ENCODE measurements at regions not wholly inside any gene's neighbourhood (a gene's known extent, or its start where the extent isn't known, plus 50 kb on each side); places are given as distances from the start of the nearest gene placed in this dataset.

DNA sequence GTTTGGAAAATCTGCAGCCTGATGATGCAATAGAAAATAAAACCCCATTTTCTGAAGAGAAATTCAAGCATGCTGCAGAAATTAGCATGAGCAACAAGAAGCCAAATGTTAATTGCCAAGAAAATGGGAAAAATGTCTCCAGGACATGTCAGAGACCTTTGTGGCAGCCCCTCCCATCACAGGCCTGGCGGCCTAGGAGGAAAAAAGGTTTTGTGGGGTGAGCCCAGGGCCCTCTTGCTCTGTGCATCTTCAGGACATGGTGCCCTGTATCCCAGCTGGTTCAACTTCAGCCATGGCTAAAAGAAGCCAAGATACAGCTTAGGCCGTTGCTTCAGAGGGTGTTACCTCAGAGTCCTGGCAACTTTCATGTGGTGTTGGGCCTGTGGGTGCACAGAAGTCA, 775.5 kb upstream of the SEL1L start:
- Histone ChIP-seq H3K9ac (ENCODE audit: low read length in 2 of 2) (no peak overlapping the region), H3K4me3 (ENCODE audit: low read length in 2 of 2) (no peak overlapping the region), H3K27me3 (ENCODE audit: control insufficient read depth in 1 of 2, insufficient read depth in 2 of 2, low read length in 2 of 2) (no peaks in the 10 kb centered on the region), H3K36me3 (ENCODE audit: control insufficient read depth in 2 of 2, insufficient read depth in 2 of 2, low read length in 2 of 2) (no peaks in the 10 kb centered on the region), H3K4me1 (ENCODE audit: control insufficient read depth, insufficient read depth, low read length) (no peaks in the 10 kb centered on the region), H3K27ac (ENCODE audit: low read length) (no peak overlapping the region), H3K9me3 (ENCODE audit: control insufficient read depth in 2 of 2, low read length in 2 of 2) (no peaks in the 10 kb centered on the region)

DNA sequence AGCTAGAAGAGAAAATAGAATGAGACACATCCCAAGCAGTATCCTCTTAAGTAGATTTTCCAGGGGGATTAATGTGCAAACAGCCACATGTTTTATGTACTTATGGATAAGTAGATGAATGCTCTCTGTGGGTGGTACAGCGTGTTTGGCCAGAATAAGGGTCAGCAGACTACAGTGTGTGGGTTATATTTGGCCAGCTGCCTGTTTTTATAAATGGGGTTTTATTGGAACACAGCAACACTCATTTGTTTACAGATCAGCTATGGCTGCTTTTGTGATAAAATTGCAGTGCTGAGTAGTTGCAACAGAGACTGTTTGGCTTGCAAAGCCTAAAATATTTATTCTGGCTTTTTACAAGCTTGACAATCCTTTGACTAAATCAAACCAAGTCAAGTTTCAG, 780.2 kb upstream of the SEL1L start:
- H3K9me3 ChIP-seq (ENCODE audit: control insufficient read depth in 2 of 2, low read length in 2 of 2): no peaks in the 10 kb centered on the region
- no peak overlapping the region for H3K9ac ChIP-seq (ENCODE audit: low read length in 2 of 2)

DNA sequence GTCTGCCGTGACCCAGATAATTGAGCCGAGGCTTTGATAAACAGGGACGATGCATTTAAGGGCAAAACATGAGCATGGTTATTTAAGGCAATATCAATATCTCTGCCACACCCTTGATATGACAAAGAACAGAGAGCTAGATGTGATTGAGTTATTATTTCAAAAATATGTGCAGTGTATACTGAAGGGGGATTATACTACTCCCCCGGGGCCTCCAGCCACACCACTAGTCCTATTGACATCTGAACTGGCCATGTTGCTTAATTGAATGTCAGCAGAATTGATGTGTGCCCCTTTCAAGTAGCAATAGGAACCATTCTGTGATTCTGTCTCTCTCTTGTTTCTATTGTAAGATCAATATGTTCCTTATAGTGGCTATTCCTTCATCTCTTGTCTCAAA, 794.8 kb upstream of the SEL1L start:
- Histone ChIP-seq H3K27ac (ENCODE audit: low read length) (no peak overlapping the region), H3K4me3 (ENCODE audit: low read length in 2 of 2) (no peak overlapping the region), H3K9ac (ENCODE audit: low read length in 2 of 2) (no peak overlapping the region), H3K9me3 (ENCODE audit: control insufficient read depth in 2 of 2, low read length in 2 of 2) (peaks cover 0 to 7% of the 10 kb centered on the region in 2 donors), H3K27me3 (ENCODE audit: control insufficient read depth in 1 of 2, insufficient read depth in 2 of 2, low read length in 2 of 2) (no peaks in the 10 kb centered on the region), H3K4me1 (ENCODE audit: control insufficient read depth, insufficient read depth, low read length) (no peaks in the 10 kb centered on the region), H3K36me3 (ENCODE audit: control insufficient read depth in 2 of 2, insufficient read depth in 2 of 2, low read length in 2 of 2) (no peaks in the 10 kb centered on the region)

More for the DNA sequence above, 780.2 kb upstream of the SEL1L start:
- no peak overlapping the region for H3K4me3 ChIP-seq (ENCODE audit: low read length in 2 of 2)
- H3K36me3 ChIP-seq (ENCODE audit: control insufficient read depth in 2 of 2, insufficient read depth in 2 of 2, low read length in 2 of 2): no peaks in the 10 kb centered on the region
- no peaks in the 10 kb centered on the region for H3K27me3 ChIP-seq (ENCODE audit: control insufficient read depth in 1 of 2, insufficient read depth in 2 of 2, low read length in 2 of 2)
- no peak overlapping the region for H3K27ac ChIP-seq (ENCODE audit: low read length)
- no peaks in the 10 kb centered on the region for H3K4me1 ChIP-seq (ENCODE audit: control insufficient read depth, insufficient read depth, low read length)

DNA sequence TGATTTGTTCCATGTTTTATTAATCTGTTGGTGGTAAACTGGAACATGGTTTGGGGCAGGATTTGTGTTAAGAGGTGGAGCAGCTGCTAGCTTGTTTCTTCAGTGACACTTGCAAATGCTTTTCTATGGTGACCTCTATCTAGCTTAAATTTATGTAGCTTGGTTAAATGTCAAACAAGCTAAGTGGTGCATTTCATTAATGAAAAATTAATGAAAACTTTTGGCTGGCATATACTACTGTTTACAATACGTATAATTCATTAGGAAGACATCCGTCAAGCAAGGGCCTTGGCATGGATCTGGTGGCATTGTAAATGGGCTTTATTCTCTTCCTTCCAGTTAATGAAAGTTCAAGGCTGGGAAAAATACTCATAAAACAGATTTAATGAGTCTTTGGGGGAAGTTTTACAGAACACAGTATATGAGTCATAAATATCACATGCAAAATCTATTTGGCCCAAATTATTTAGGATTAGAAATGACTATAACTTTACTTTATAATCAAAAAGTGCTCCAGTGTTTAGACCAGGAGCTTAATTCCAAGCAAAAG, 807.7 kb upstream of the SEL1L start:
- Histone ChIP-seq H3K9me3 (ENCODE audit: control insufficient read depth in 2 of 2, low read length in 2 of 2) (no peaks in the 10 kb centered on the region), H3K27me3 (ENCODE audit: control insufficient read depth in 1 of 2, insufficient read depth in 2 of 2, low read length in 2 of 2) (no peaks in the 10 kb centered on the region), H3K4me3 (ENCODE audit: low read length in 2 of 2) (no peak overlapping the region), H3K9ac (ENCODE audit: low read length in 2 of 2) (no peak overlapping the region), H3K36me3 (ENCODE audit: control insufficient read depth in 2 of 2, insufficient read depth in 2 of 2, low read length in 2 of 2) (no peaks in the 10 kb centered on the region), H3K4me1 (ENCODE audit: control insufficient read depth, insufficient read depth, low read length) (no peaks in the 10 kb centered on the region), H3K27ac (ENCODE audit: low read length) (no peak overlapping the region)

DNA sequence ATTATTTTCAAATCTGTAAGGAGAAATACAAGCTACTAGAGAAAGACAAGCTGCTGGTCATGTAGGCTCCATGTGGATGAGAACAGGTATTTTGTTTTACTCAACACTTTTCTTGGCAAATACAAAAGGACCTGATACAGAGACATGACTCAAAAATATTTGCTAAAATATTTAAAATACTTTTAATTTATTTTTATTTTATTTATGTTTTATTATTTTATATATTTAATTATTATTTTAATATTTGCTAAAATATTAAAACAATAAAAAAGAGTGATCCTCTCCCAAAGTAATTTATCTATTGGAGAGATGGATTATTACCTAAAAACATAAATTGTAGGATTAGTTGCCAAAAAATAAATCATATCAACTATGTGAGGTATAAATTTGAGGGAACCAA, 808.9 kb upstream of the SEL1L start:
- Histone ChIP-seq H3K27ac (ENCODE audit: low read length) (no peak overlapping the region), H3K36me3 (ENCODE audit: control insufficient read depth in 2 of 2, insufficient read depth in 2 of 2, low read length in 2 of 2) (no peaks in the 10 kb centered on the region), H3K9ac (ENCODE audit: low read length in 2 of 2) (no peak overlapping the region), H3K4me1 (ENCODE audit: control insufficient read depth, insufficient read depth, low read length) (no peaks in the 10 kb centered on the region), H3K9me3 (ENCODE audit: control insufficient read depth in 2 of 2, low read length in 2 of 2) (no peaks in the 10 kb centered on the region), H3K27me3 (ENCODE audit: control insufficient read depth in 1 of 2, insufficient read depth in 2 of 2, low read length in 2 of 2) (no peaks in the 10 kb centered on the region), H3K4me3 (ENCODE audit: low read length in 2 of 2) (no peak overlapping the region)

DNA sequence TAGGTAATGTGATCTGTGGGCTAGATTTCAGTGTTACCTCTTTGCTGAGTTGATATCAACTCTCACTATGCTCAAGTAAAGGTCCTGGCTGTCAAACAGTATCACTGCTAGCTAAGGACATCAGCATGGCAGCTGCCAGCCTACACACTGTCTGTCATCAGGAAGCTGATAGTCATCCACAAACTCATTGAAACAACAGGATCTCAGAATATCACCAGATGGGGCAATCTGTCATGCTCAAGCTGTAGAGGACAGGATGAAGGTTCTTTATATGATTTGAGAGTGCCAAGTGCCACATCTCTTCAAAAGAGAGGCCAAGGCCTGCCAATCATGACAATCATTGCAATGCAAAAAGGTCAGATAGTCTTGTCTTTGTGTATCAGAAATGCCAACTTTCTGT, 811.5 kb upstream of the SEL1L start:
- H3K27me3 ChIP-seq (ENCODE audit: control insufficient read depth in 1 of 2, insufficient read depth in 2 of 2, low read length in 2 of 2): no peaks in the 10 kb centered on the region
- no peaks in the 10 kb centered on the region for H3K4me1 ChIP-seq (ENCODE audit: control insufficient read depth, insufficient read depth, low read length)
- no peak overlapping the region for H3K27ac ChIP-seq (ENCODE audit: low read length)
- no peak overlapping the region for H3K4me3 ChIP-seq (ENCODE audit: low read length in 2 of 2)
- H3K9ac ChIP-seq (ENCODE audit: low read length in 2 of 2): no peak overlapping the region
- H3K9me3 ChIP-seq (ENCODE audit: control insufficient read depth in 2 of 2, low read length in 2 of 2): no peaks in the 10 kb centered on the region
- no peaks in the 10 kb centered on the region for H3K36me3 ChIP-seq (ENCODE audit: control insufficient read depth in 2 of 2, insufficient read depth in 2 of 2, low read length in 2 of 2)

DNA sequence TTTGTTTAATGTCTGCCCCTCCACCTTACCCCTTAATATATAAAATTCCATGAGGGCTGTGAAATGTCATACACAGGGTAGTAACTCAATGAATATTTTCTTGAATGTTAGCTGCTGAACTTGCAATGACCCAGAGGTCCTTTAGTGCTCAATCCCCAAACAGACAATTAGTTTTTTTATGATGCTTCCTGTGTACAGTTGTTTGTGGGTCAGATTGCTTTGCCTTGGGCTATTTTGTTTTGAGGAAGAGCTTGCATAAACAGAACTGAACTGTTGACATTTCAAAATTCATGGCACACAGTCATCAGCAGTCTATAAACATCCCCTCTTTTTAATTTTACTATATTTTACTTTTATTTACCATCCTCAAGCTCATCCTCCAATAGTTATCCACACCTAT, 820.5 kb upstream of the SEL1L start:
- no peaks in the 10 kb centered on the region for H3K27me3 ChIP-seq (ENCODE audit: control insufficient read depth in 1 of 2, insufficient read depth in 2 of 2, low read length in 2 of 2)
- no peak overlapping the region for H3K27ac ChIP-seq (ENCODE audit: low read length)
- peaks cover 0 to 4% of the 10 kb centered on the region in 2 donors for H3K9me3 ChIP-seq (ENCODE audit: control insufficient read depth in 2 of 2, low read length in 2 of 2)
- no peak overlapping the region for H3K4me3 ChIP-seq (ENCODE audit: low read length in 2 of 2)
- H3K4me1 ChIP-seq (ENCODE audit: control insufficient read depth, insufficient read depth, low read length): no peaks in the 10 kb centered on the region
- no peak overlapping the region for H3K9ac ChIP-seq (ENCODE audit: low read length in 2 of 2)
- H3K36me3 ChIP-seq (ENCODE audit: control insufficient read depth in 2 of 2, insufficient read depth in 2 of 2, low read length in 2 of 2): no peaks in the 10 kb centered on the region

DNA sequence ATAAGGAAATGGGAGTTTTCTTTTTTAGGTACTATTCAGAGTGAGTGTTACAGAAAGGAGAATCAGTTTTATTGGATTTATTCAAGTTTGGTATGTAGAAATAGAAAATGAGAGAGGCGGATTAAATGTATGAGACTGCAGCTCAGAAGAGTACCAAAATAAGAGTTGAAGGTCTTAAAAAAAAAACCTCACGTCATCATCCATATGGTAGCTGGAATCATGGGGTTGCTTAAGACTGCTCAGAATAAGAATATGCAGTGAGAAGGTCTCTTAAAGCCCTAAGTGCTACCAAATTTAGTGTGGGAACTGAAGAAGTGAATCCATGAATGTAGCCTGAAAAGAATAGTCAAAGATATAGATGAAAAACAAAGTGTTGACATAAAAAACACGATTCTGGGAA, 825.5 kb upstream of the SEL1L start:
- Histone ChIP-seq H3K9me3 (ENCODE audit: control insufficient read depth in 2 of 2, low read length in 2 of 2) (peaks cover 0 to 4% of the 10 kb centered on the region in 2 donors), H3K36me3 (ENCODE audit: control insufficient read depth in 2 of 2, insufficient read depth in 2 of 2, low read length in 2 of 2) (no peaks in the 10 kb centered on the region), H3K27ac (ENCODE audit: low read length) (no peak overlapping the region), H3K4me1 (ENCODE audit: control insufficient read depth, insufficient read depth, low read length) (no peaks in the 10 kb centered on the region), H3K27me3 (ENCODE audit: control insufficient read depth in 1 of 2, insufficient read depth in 2 of 2, low read length in 2 of 2) (no peaks in the 10 kb centered on the region), H3K9ac (ENCODE audit: low read length in 2 of 2) (no peak overlapping the region), H3K4me3 (ENCODE audit: low read length in 2 of 2) (no peak overlapping the region)

DNA sequence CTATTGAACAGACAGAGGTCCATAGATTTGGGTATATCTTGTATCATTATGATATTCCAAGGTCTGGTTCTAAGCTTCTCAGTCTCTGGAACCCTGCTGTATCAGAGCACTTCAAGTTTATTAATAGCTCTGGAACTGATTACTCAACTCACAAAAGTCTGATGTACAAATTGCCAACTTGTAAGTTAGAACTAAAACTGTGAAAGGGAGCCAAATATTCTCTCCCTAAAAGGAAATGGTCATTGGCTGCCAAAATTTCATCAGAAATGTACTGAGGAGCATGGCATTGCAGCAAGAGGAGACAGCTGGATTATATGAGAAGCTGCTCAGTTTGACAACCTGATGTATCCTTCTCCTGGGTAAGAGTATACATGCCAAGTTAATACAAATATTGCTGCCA, 828.8 kb upstream of the SEL1L start:
- no peak overlapping the region for H3K27ac ChIP-seq (ENCODE audit: low read length)
- no peak overlapping the region for H3K4me3 ChIP-seq (ENCODE audit: low read length in 2 of 2)
- H3K9me3 ChIP-seq (ENCODE audit: control insufficient read depth in 2 of 2, low read length in 2 of 2): no peaks in the 10 kb centered on the region
- no peaks in the 10 kb centered on the region for H3K4me1 ChIP-seq (ENCODE audit: control insufficient read depth, insufficient read depth, low read length)
- no peak overlapping the region for H3K9ac ChIP-seq (ENCODE audit: low read length in 2 of 2)
- no peaks in the 10 kb centered on the region for H3K27me3 ChIP-seq (ENCODE audit: control insufficient read depth in 1 of 2, insufficient read depth in 2 of 2, low read length in 2 of 2)
- no peaks in the 10 kb centered on the region for H3K36me3 ChIP-seq (ENCODE audit: control insufficient read depth in 2 of 2, insufficient read depth in 2 of 2, low read length in 2 of 2)

DNA sequence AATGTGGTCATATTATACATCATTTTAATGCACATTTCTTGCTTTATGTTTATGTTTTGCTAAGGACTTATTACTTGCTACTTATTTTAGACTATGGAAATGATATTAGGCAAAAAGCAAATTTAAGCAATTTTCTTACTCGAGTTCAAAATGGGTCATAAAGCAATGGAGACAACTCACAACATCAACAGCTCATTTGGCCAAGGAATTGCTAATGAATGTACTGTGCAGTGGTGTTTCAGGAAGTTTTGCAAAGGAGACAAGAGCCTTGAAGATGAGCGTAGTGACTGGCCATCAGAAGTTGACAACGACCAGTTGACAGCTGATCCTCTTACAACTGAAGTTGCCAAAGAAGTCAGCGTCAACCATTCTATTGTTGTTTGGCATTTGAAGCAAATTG, 831.8 kb upstream of the SEL1L start:
- Histone ChIP-seq H3K9ac (ENCODE audit: low read length in 2 of 2) (no peak overlapping the region), H3K4me3 (ENCODE audit: low read length in 2 of 2) (no peak overlapping the region), H3K36me3 (ENCODE audit: control insufficient read depth in 2 of 2, insufficient read depth in 2 of 2, low read length in 2 of 2) (no peaks in the 10 kb centered on the region), H3K9me3 (ENCODE audit: control insufficient read depth in 2 of 2, low read length in 2 of 2) (no peaks in the 10 kb centered on the region), H3K27ac (ENCODE audit: low read length) (no peak overlapping the region), H3K27me3 (ENCODE audit: control insufficient read depth in 1 of 2, insufficient read depth in 2 of 2, low read length in 2 of 2) (no peaks in the 10 kb centered on the region), H3K4me1 (ENCODE audit: control insufficient read depth, insufficient read depth, low read length) (no peaks in the 10 kb centered on the region)

DNA sequence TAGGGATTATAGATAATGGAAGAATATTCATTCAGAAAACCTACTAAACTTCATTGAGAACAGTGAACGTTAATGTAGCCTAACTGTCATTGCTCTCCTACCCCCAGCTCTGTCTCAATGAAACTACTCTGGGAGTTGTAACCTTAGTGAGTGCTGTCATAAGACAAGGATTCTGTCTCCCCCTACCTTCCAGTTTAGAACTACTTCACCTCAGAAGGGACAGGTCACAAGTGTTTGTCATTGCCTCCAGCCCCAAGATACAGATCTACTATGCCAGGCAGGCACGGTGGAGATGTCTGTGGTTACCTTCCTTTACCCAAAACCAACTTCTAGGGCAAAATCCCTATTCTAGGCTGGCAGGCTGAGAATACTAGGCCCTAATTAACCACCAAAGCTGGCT, 833.1 kb upstream of the SEL1L start:
- no peak overlapping the region for H3K4me3 ChIP-seq (ENCODE audit: low read length in 2 of 2)
- H3K36me3 ChIP-seq (ENCODE audit: control insufficient read depth in 2 of 2, insufficient read depth in 2 of 2, low read length in 2 of 2): no peaks in the 10 kb centered on the region
- no peaks in the 10 kb centered on the region for H3K4me1 ChIP-seq (ENCODE audit: control insufficient read depth, insufficient read depth, low read length)
- H3K9ac ChIP-seq (ENCODE audit: low read length in 2 of 2): no peak overlapping the region
- no peaks in the 10 kb centered on the region for H3K27me3 ChIP-seq (ENCODE audit: control insufficient read depth in 1 of 2, insufficient read depth in 2 of 2, low read length in 2 of 2)
- H3K9me3 ChIP-seq (ENCODE audit: control insufficient read depth in 2 of 2, low read length in 2 of 2): no peaks in the 10 kb centered on the region
- no peak overlapping the region for H3K27ac ChIP-seq (ENCODE audit: low read length)
